Activated T-cell treated with anti-CD3 and anti-CD28 coated beads, Interleukin-2, amount 50 U/mL, for 4 hours (primary cell): ENCODE measurements at regions not wholly inside any gene's neighbourhood (a gene's known extent, or its start where the extent isn't known, plus 50 kb on each side); places are given as distances from the start of the nearest gene placed in this dataset.
"Not testable (repeated sequence)": the region's sequence is repeated elsewhere in the genome, so short reads cannot be mapped to it uniquely, and the experiment has no call there.

ENCODE experiments used
- ATAC-seq, 2 donors: fragments of 200-7000 bp; cut with Tn5 transposase; one replicate each; pipeline ENCODE4 v1.10.0; 2021
- DNase-seq: peaks from one replicate; pipeline ENCODE4 v3.0.0-alpha.2; 2020
- H3K27me3 Mint-ChIP-seq: one replicate; pipeline ENCODE4 v1.8.0; 2021; ENCODE audit warnings: low read depth, mixed read lengths
- H3K36me3 Mint-ChIP-seq: one replicate; pipeline ENCODE4 v1.8.0; 2022; ENCODE audit warnings: mixed read lengths; ENCODE audit not compliant: insufficient read depth
- H3K4me1 Mint-ChIP-seq: one replicate; pipeline ENCODE4 v1.8.0; 2021; ENCODE audit warnings: low read depth, mixed read lengths
- H3K4me3 Mint-ChIP-seq: one replicate; pipeline ENCODE4 v1.8.0; 2021; ENCODE audit warnings: mild to moderate bottlenecking, moderate library complexity, mixed read lengths
- H3K9me3 Mint-ChIP-seq: one replicate; pipeline ENCODE4 v1.8.0; 2021; ENCODE audit warnings: mixed read lengths

DNA sequence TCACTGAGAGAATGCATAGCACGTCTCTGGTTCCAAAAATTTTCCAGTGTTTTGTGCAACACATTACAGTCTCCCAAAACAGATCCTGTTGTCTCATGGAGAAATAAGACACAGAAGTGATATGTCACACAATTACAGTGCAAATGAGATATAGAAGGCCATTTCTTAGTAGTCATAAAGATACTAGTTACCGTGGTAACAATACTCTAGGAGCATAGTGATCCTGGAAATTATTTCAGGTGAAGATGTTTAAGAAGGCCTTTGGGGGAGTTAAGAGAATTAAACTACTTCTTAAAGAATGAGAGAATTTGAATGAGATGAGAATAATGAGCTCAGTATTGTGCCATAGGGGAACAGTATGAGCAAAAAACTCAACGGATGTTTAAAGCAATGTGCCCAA is 628.0 kb upstream of the MIR17HG start:
- Mint-ChIP-seq H3K27me3 (no peaks in the 10 kb centered on the region), H3K4me1 (no peaks in the 10 kb centered on the region), H3K36me3 (no peaks in the 10 kb centered on the region), H3K4me3 (no peak overlapping the region), H3K9me3 (peaks cover 16% of the 10 kb centered on the region)
- ATAC-seq (no peak), DNase-seq (no peak)

DNA sequence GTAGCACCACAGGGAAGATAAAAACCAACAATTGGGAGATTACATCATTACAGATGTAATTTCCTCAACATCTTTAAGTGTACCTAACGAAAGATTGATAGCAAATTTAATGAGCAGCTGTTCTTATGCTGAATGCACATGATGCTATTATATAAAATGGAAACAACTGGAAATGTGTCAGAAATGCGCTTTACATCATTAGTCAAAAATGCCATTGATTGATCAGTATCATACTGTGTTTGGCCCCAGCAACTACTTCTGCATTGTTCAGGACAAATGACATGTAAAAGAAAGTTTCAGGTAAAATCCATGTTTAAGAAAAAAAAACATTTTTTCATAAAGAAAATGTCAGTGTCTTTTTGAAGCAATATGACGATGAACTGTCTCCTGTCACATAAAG is 625.5 kb upstream of the MIR17HG start:
- Mint-ChIP-seq H3K4me3 (no peak overlapping the region), H3K4me1 (no peaks in the 10 kb centered on the region), H3K27me3 (no peaks in the 10 kb centered on the region), H3K36me3 (no peaks in the 10 kb centered on the region), H3K9me3 (peaks cover 14% of the 10 kb centered on the region)
- DNase-seq (no peak), ATAC-seq (no peak)

GRCh38 chr13:90723381-90723780 is 624.1 kb upstream of the MIR17HG start:
- ATAC-seq (no peak), DNase-seq (no peak)
- H3K36me3 Mint-ChIP-seq = no peaks in the 10 kb centered on the region
- H3K4me1 Mint-ChIP-seq = no peaks in the 10 kb centered on the region
- no peak overlapping the region for H3K4me3 Mint-ChIP-seq
- peaks cover 10% of the 10 kb centered on the region for H3K9me3 Mint-ChIP-seq
- H3K27me3 Mint-ChIP-seq = no peaks in the 10 kb centered on the region

DNA sequence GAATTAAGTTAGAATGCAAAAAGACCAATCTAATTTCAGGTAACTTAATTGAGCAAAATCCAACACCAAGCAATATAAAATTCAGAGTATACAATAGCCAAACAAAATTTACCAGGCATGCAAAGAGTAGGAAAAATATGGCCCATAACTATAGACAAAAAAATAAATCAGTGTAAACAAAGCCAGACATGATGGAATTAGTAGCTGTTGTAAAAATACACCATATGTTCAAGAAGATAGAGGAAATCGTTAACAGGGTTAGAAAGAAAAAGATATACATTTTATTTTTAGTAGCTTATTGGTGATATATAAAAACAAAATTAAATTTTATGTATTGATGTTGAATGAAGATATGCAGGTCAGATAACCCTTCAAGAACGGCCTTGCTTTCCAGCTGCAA is 621.1 kb upstream of the MIR17HG start:
- Mint-ChIP-seq H3K4me3 (no peak overlapping the region), H3K27me3 (no peaks in the 10 kb centered on the region), H3K4me1 (no peaks in the 10 kb centered on the region), H3K36me3 (no peaks in the 10 kb centered on the region), H3K9me3 (peaks cover 8% of the 10 kb centered on the region)
- ATAC-seq (no peak), DNase-seq (no peak)

DNA sequence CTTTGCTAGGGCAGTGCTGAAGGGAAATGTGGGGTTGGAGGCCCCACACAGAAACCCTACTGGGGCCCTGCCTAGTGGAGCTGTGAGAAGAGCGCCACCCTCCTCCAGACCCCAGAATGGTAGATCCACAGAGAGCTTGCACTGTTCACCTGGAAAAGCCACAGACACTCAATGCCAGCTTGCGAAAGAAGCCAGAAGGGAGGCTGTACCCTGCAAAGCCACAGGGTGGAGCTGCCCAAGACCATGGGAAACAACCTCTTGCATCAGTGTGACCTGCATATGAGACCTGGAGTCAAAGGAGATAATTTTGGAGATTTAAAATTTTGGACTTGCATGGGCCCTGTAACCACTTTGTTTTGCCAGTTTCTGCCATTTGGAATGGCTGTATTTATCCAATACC is 615.4 kb upstream of the MIR17HG start:
- Mint-ChIP-seq H3K27me3 (no peaks in the 10 kb centered on the region), H3K4me3 (no peak overlapping the region), H3K9me3 (peaks cover 13% of the 10 kb centered on the region), H3K36me3 (no peaks in the 10 kb centered on the region), H3K4me1 (no peaks in the 10 kb centered on the region)
- DNase-seq (no peak), ATAC-seq (no peak)

DNA sequence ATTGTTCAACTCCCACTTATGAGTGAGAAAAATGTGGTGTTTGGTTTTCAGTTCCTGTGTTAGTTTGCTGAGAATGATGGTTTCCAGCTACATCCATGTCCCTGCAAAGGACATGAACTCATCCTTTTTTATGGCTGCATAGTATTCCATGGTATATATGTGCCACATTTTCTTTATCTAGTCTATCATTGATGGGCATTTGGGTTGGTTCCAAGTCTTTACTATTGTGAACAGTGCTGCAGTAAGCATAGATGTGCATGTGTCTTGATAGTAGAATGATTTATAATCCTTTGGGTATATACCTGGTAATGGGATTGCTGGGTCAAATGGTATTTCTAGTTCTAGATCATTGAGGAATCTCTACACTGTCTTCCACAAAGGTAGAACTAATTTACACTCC is 613.0 kb upstream of the MIR17HG start:
- H3K4me3 Mint-ChIP-seq, H3K36me3 Mint-ChIP-seq, ATAC-seq, H3K4me1 Mint-ChIP-seq, DNase-seq, H3K27me3 Mint-ChIP-seq: not testable (repeated sequence)
- peaks cover 17% of the 10 kb centered on the region for H3K9me3 Mint-ChIP-seq

GRCh38 chr13:90738881-90739280 is 608.6 kb upstream of the MIR17HG start:
- no peaks in the 10 kb centered on the region for H3K36me3 Mint-ChIP-seq
- ATAC-seq = no peak
- DNase-seq = no peak
- no peaks in the 10 kb centered on the region for H3K4me1 Mint-ChIP-seq
- H3K4me3 Mint-ChIP-seq = no peak overlapping the region
- H3K27me3 Mint-ChIP-seq = no peaks in the 10 kb centered on the region
- peaks cover 14% of the 10 kb centered on the region for H3K9me3 Mint-ChIP-seq

DNA sequence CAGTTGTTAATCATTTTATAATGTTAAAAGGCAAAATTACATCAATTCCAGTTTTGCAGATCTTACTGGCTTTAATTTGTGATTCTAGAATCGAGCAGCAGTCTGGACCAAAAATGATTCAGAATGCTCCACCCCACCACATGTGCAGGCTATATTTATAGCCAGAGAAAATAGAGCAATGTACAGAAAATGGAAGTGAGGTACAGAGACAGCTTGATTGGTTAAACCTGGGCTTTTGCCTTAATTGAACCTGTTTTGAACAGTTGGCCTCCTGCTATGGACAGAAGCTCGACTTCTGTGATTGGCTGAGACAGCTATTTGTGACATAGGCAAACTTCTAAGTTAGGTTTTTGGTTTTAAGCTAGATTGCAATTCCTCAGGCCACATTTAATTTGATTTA is 607.4 kb upstream of the MIR17HG start:
- H3K36me3 Mint-ChIP-seq = no peaks in the 10 kb centered on the region
- H3K4me3 Mint-ChIP-seq = no peak overlapping the region
- DNase-seq = no peak
- H3K9me3 Mint-ChIP-seq = peaks cover 14% of the 10 kb centered on the region
- no peaks in the 10 kb centered on the region for H3K27me3 Mint-ChIP-seq
- H3K4me1 Mint-ChIP-seq = no peaks in the 10 kb centered on the region
- no peak for ATAC-seq

DNA sequence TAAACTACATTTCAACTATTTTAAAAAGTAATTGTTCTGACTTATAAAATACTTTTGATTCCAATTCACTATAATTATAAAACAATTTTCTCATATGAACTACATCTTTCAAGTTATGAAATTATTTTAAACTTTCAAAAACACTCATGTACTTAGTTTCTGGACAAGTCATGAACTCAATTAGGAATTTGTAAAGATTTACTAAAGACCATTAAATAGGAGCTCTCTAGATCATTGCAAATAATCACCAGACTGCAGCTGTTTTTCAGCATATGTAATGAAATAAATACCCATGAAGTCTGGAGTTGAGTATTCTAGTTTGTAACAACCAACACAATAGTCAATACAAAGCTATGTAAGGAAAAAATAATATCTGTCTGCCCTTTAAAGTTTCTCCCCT is 605.1 kb upstream of the MIR17HG start:
- DNase-seq (no peak), ATAC-seq (no peak)
- no peak overlapping the region for H3K4me3 Mint-ChIP-seq
- H3K9me3 Mint-ChIP-seq = peaks cover 13% of the 10 kb centered on the region
- H3K36me3 Mint-ChIP-seq = no peaks in the 10 kb centered on the region
- H3K27me3 Mint-ChIP-seq = no peaks in the 10 kb centered on the region
- no peaks in the 10 kb centered on the region for H3K4me1 Mint-ChIP-seq

- H3K4me1 Mint-ChIP-seq = no peaks in the 10 kb centered on the region
- DNase-seq (no peak), ATAC-seq (no peak)
- H3K9me3 Mint-ChIP-seq = peaks cover 30% of the 10 kb centered on the region
- no peaks in the 10 kb centered on the region for H3K27me3 Mint-ChIP-seq
- H3K4me3 Mint-ChIP-seq = no peak overlapping the region
- H3K36me3 Mint-ChIP-seq = no peaks in the 10 kb centered on the region
Observed at GRCh38 chr13:90746230-90746629, 601.3 kb upstream of the MIR17HG start.

DNA sequence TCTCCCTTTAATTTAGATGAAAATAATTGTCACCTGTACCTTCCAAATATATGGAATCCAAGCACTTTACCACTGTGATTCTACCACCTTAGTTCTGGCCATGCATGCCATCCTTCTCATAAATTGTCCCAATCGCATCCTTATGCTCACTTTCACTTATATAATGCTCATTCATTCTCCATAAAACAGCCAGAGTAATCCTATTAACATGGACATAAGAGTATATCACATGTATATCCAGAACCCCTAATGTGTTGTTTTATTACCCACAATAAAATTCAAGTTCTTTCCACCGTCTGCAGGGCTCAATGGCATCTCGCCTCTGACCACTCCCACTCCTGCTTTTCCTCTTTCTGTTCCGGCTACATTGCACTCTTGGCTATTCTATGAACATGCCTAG is 597.5 kb upstream of the MIR17HG start:
- ATAC-seq (no peak), DNase-seq (no peak)
- H3K36me3 Mint-ChIP-seq = no peaks in the 10 kb centered on the region
- H3K9me3 Mint-ChIP-seq = peaks cover 31% of the 10 kb centered on the region
- no peaks in the 10 kb centered on the region for H3K27me3 Mint-ChIP-seq
- no peaks in the 10 kb centered on the region for H3K4me1 Mint-ChIP-seq
- no peak overlapping the region for H3K4me3 Mint-ChIP-seq

GRCh38 chr13:90751026-90751425 is 596.5 kb upstream of the MIR17HG start:
- H3K4me1 Mint-ChIP-seq = no peaks in the 10 kb centered on the region
- no peak for ATAC-seq
- H3K27me3 Mint-ChIP-seq = no peaks in the 10 kb centered on the region
- peaks cover 31% of the 10 kb centered on the region for H3K9me3 Mint-ChIP-seq
- no peak overlapping the region for H3K4me3 Mint-ChIP-seq
- no peaks in the 10 kb centered on the region for H3K36me3 Mint-ChIP-seq
- DNase-seq = no peak

GRCh38 chr13:90752070-90752469 is 595.4 kb upstream of the MIR17HG start:
- H3K4me3 Mint-ChIP-seq = no peak overlapping the region
- no peak for DNase-seq
- H3K4me1 Mint-ChIP-seq = no peaks in the 10 kb centered on the region
- H3K36me3 Mint-ChIP-seq = no peaks in the 10 kb centered on the region
- H3K9me3 Mint-ChIP-seq = peaks cover 30% of the 10 kb centered on the region
- H3K27me3 Mint-ChIP-seq = no peaks in the 10 kb centered on the region
- ATAC-seq = no peak

GRCh38 chr13:90757127-90757680 is 590.3 kb upstream of the MIR17HG start:
- no peak overlapping the region for H3K4me3 Mint-ChIP-seq
- no peaks in the 10 kb centered on the region for H3K36me3 Mint-ChIP-seq
- ATAC-seq (no peak), DNase-seq (no peak)
- no peaks in the 10 kb centered on the region for H3K4me1 Mint-ChIP-seq
- H3K9me3 Mint-ChIP-seq = peaks cover 8% of the 10 kb centered on the region
- H3K27me3 Mint-ChIP-seq = no peaks in the 10 kb centered on the region

- ATAC-seq (no peak), DNase-seq (no peak)
- Mint-ChIP-seq H3K9me3 (peaks cover 10% of the 10 kb centered on the region), H3K4me3 (no peak overlapping the region), H3K4me1 (no peaks in the 10 kb centered on the region), H3K36me3 (no peaks in the 10 kb centered on the region), H3K27me3 (no peaks in the 10 kb centered on the region)
Observed at GRCh38 chr13:90760639-90761038, 586.8 kb upstream of the MIR17HG start.
